MM.1S (cell line): ENCODE measurements at regions not wholly inside any gene's neighbourhood (a gene's known extent, or its start where the extent isn't known, plus 50 kb on each side); places are given as distances from the start of the nearest gene placed in this dataset.

Experiments used
- DNase-seq: peaks from one replicate; pipeline ENCODE4 v3.0.0-alpha.2; 2015
- H2AFZ ChIP-seq: fragments of 300-600 bp; sonication (generic); 2 replicates; pipeline ENCODE4 v1.6.0; 2016; ENCODE audit warnings: antibody characterized with exemption, low read length
- H3F3A ChIP-seq: fragments of 300-600 bp; sonication (generic); 2 replicates; pipeline ENCODE4 v1.6.1; 2016; ENCODE audit warnings: mild to moderate bottlenecking, antibody characterized with exemption, low read length, moderate library complexity, mixed read lengths; ENCODE audit not compliant: insufficient read depth
- H3K27ac ChIP-seq: fragments of 300-600 bp; sonication (generic); 2 replicates; pipeline ENCODE4 v1.5.1; 2016; ENCODE audit warnings: mild to moderate bottlenecking, low read length
- H3K27me3 ChIP-seq: fragments of 300-600 bp; sonication (generic); replicated peaks from 2 replicates; pipeline ENCODE4 v1.6.0; 2016; ENCODE audit warnings: low read length; ENCODE audit not compliant: insufficient read depth
- H3K36me3 ChIP-seq: fragments of 300-600 bp; sonication (generic); replicated peaks from 2 replicates; pipeline ENCODE4 v1.6.1; 2016; ENCODE audit warnings: mild to moderate bottlenecking, low read length, mixed read lengths; ENCODE audit not compliant: insufficient read depth
- H3K4me1 ChIP-seq: fragments of 300-600 bp; sonication (generic); 2 replicates; pipeline ENCODE4 v1.6.1; 2016; ENCODE audit warnings: low read length, mixed read lengths
- H3K4me2 ChIP-seq: fragments of 300-600 bp; sonication (generic); 2 replicates; pipeline ENCODE4 v1.6.0; 2016; ENCODE audit warnings: low read depth, low read length
- H3K4me3 ChIP-seq: fragments of 300-600 bp; sonication (generic); 2 replicates; pipeline ENCODE4 v1.5.1; 2016; ENCODE audit warnings: low read length, mixed read lengths
- H3K79me2 ChIP-seq: fragments of 300-600 bp; sonication (generic); 2 replicates; pipeline ENCODE4 v1.6.1; 2016; ENCODE audit warnings: mixed run types, low read length, mixed read lengths
- H3K9ac ChIP-seq: fragments of 300-600 bp; sonication (generic); 2 replicates; pipeline ENCODE4 v1.6.1; 2016; ENCODE audit warnings: low read length, mixed read lengths
- H3K9me2 ChIP-seq: fragments of 300-600 bp; sonication (generic); replicated peaks from 2 replicates; pipeline ENCODE4 v1.6.1; 2016; ENCODE audit warnings: mild to moderate bottlenecking, low read length, mixed read lengths; ENCODE audit not compliant: insufficient read depth
- H3K9me3 ChIP-seq: fragments of 300-600 bp; sonication (generic); replicated peaks from 2 replicates; pipeline ENCODE4 v1.6.1; 2016; ENCODE audit warnings: mild to moderate bottlenecking, low read length, mixed read lengths; ENCODE audit not compliant: insufficient read depth
- H4K20me1 ChIP-seq: fragments of 300-600 bp; sonication (generic); 2 replicates; pipeline ENCODE4 v1.6.1; 2016; ENCODE audit warnings: mild to moderate bottlenecking, low read length, moderate library complexity, mixed read lengths; ENCODE audit not compliant: insufficient read depth
- CTCF ChIP-seq: fragments of 300-600 bp; sonication (generic); IDR thresholded peaks from 2 replicates; pipeline ENCODE4 v1.5.1; 2016; ENCODE audit warnings: antibody characterized with exemption, low read length, mixed read lengths
- EZH2 ChIP-seq: fragments of 300-600 bp; sonication (generic); optimal IDR thresholded peaks from 2 replicates; pipeline ENCODE3; 2017; ENCODE audit warnings: low read depth, mild to moderate bottlenecking, antibody characterized with exemption, low read length, mixed read lengths
- EZH2phosphoT487 ChIP-seq: fragments of 300-600 bp; sonication (generic); IDR thresholded peaks from 2 replicates; pipeline ENCODE4 v1.6.1; 2018; ENCODE audit warnings: antibody characterized with exemption, low read length

GRCh38 chr10:89153971-89154370 is 53.1 kb downstream of the CH25H start:
- Histone ChIP-seq H3K9ac (no peak overlapping the region), H3K9me2 (no peaks in the 10 kb centered on the region), H4K20me1 (no peaks in the 10 kb centered on the region), H2AFZ (no peak overlapping the region), H3K27ac (no peak overlapping the region), H3K4me3 (no peak overlapping the region), H3K79me2 (no peaks in the 10 kb centered on the region), H3K9me3 (no peaks in the 10 kb centered on the region), H3K36me3 (no peaks in the 10 kb centered on the region), H3K27me3 (no peaks in the 10 kb centered on the region), H3K4me1 (no peaks in the 10 kb centered on the region), H3K4me2 (no peak overlapping the region), H3F3A (no peaks in the 10 kb centered on the region)
- no peak for TF ChIP-seq EZH2phosphoT487
- TF ChIP-seq CTCF: no peak
- no peak for TF ChIP-seq EZH2
- no peak for DNase-seq

- no peak for DNase-seq
- Histone ChIP-seq H3K9me3 (no peaks in the 10 kb centered on the region), H4K20me1 (no peaks in the 10 kb centered on the region), H3K4me2 (no peak overlapping the region), H3K27me3 (no peaks in the 10 kb centered on the region), H3K9ac (no peak overlapping the region), H3K27ac (no peak overlapping the region), H3F3A (no peaks in the 10 kb centered on the region), H3K4me1 (no peaks in the 10 kb centered on the region), H3K9me2 (no peaks in the 10 kb centered on the region), H2AFZ (no peak overlapping the region), H3K79me2 (no peaks in the 10 kb centered on the region), H3K4me3 (no peak overlapping the region), H3K36me3 (no peaks in the 10 kb centered on the region)
- no peak for TF ChIP-seq CTCF
- TF ChIP-seq EZH2: no peak
- no peak for TF ChIP-seq EZH2phosphoT487
Observed at GRCh38 chr10:89153116-89153515, 54.0 kb downstream of the CH25H start.

- TF ChIP-seq EZH2 (no peak), CTCF (no peak), EZH2phosphoT487 (no peak)
- no peak for DNase-seq
- Histone ChIP-seq H3K9ac (no peak overlapping the region), H3K79me2 (no peaks in the 10 kb centered on the region), H3K36me3 (no peaks in the 10 kb centered on the region), H3F3A (no peaks in the 10 kb centered on the region), H3K4me3 (no peak overlapping the region), H3K27ac (no peak overlapping the region), H3K27me3 (no peaks in the 10 kb centered on the region), H4K20me1 (no peaks in the 10 kb centered on the region), H3K4me1 (no peaks in the 10 kb centered on the region), H3K4me2 (no peak overlapping the region), H3K9me2 (no peaks in the 10 kb centered on the region), H2AFZ (no peak overlapping the region), H3K9me3 (no peaks in the 10 kb centered on the region)
Observed at GRCh38 chr10:89151857-89152256, 55.3 kb downstream of the CH25H start.
